ENCODE measurements at regions not wholly inside any gene's neighbourhood (a gene's known extent, or its start where the extent isn't known, plus 50 kb on each side); places are given as distances from the start of the nearest gene placed in this dataset.
"Not testable (repeated sequence)": the region's sequence is repeated elsewhere in the genome, so short reads cannot be mapped to it uniquely, and the experiment has no call there.

DNA sequence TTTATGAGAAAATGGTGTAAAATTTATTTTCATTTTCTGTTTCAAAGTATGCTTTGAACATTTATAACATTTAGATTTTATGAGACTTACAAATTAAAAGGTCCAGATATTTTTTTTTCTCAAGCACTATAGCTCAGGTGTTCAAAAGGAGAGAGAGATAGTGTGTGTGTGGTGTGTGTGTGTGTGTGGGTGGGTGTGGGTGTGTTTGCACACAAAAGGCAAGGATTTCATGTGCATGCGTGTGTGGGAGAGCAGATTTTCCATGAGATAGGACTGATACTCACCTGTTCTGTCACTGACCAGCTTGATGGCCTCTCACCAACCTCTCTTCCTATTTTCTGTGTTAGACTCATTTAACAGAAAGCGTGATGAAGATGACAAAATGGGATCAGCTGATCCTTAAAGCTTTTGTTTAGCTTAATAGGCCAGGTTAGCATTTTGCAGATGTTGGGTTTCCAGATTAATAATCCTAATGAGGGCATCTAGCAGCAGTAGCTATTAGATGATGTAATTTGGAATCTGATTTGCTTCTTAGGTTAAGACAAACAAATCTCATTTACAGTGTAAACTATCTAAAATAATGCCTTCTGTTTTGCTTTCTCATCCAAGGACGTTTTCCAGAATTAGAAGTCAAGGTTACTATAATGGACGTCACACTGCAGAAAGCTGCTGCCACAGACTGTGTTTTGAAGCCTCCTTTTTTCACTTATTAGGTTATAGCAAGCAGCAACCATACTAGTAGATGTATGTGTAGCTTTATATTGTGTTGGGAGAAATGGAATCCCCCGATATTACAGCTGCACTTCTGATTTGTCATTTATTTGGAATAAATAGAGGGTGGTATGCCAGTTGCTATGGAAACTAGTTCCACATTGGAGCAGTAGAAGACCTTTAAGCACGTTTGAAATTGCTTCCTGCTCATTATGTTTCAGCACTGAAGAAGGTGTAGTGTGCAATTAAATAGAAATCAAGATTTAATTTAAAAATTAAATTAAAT lies 355.6 kb downstream of the TAF11L14 start:
- no peak overlapping the region for H3K4me3 ChIP-seq (ENCODE audit: low read length)
- H3K9me3 ChIP-seq (ENCODE audit: insufficient read depth, low read depth, low read length): no peaks in the 10 kb centered on the region
- H3K36me3 ChIP-seq (ENCODE audit: insufficient read depth, low read depth, low read length): no peaks in the 10 kb centered on the region

GRCh38 chr5:17991775-17992174 lies 357.5 kb downstream of the TAF11L14 start:
- no peak overlapping the region for H3K27ac ChIP-seq (ENCODE audit: low read length)
- H3K9ac ChIP-seq (ENCODE audit: low read depth, low read length): no peak overlapping the region
- peaks cover 4% of the 10 kb centered on the region; the same call in 1 of the 2 replicates for H3K4me1 ChIP-seq (ENCODE audit: insufficient read depth, low read length)

More for the DNA sequence above, 355.6 kb downstream of the TAF11L14 start:
- H3K27ac ChIP-seq (ENCODE audit: low read length): no peak overlapping the region
- H3K9ac ChIP-seq (ENCODE audit: low read depth, low read length): no peak overlapping the region
- no peaks in the 10 kb centered on the region for H3K27me3 ChIP-seq (ENCODE audit: insufficient read depth, low read length)
- H3K4me1 ChIP-seq (ENCODE audit: insufficient read depth, low read length): peaks cover 4% of the 10 kb centered on the region; the same call in 1 of the 2 replicates

GRCh38 chr5:17992291-17992690 lies 358.0 kb downstream of the TAF11L14 start:
- no peak overlapping the region for H3K27ac ChIP-seq (ENCODE audit: low read length)
- H3K9me3 ChIP-seq (ENCODE audit: insufficient read depth, low read depth, low read length): no peaks in the 10 kb centered on the region
- H3K27me3 ChIP-seq (ENCODE audit: insufficient read depth, low read length): no peaks in the 10 kb centered on the region
- H3K4me3 ChIP-seq (ENCODE audit: low read length): no peak overlapping the region
- peaks cover 4% of the 10 kb centered on the region; the same call in 1 of the 2 replicates for H3K4me1 ChIP-seq (ENCODE audit: insufficient read depth, low read length)
- no peaks in the 10 kb centered on the region for H3K36me3 ChIP-seq (ENCODE audit: insufficient read depth, low read depth, low read length)
- H3K9ac ChIP-seq (ENCODE audit: low read depth, low read length): no peak overlapping the region

More at GRCh38 chr5:17991775-17992174, 357.5 kb downstream of the TAF11L14 start:
- no peaks in the 10 kb centered on the region for H3K27me3 ChIP-seq (ENCODE audit: insufficient read depth, low read length)
- no peaks in the 10 kb centered on the region for H3K9me3 ChIP-seq (ENCODE audit: insufficient read depth, low read depth, low read length)
- no peaks in the 10 kb centered on the region for H3K36me3 ChIP-seq (ENCODE audit: insufficient read depth, low read depth, low read length)
- H3K4me3 ChIP-seq (ENCODE audit: low read length): no peak overlapping the region

- H3K4me1 ChIP-seq (ENCODE audit: insufficient read depth, low read length): peaks cover 4% of the 10 kb centered on the region; the same call in 1 of the 2 replicates
- no peak overlapping the region for H3K4me3 ChIP-seq (ENCODE audit: low read length)
- H3K27ac ChIP-seq (ENCODE audit: low read length): no peak overlapping the region
- no peaks in the 10 kb centered on the region for H3K9me3 ChIP-seq (ENCODE audit: insufficient read depth, low read depth, low read length)
- no peaks in the 10 kb centered on the region for H3K36me3 ChIP-seq (ENCODE audit: insufficient read depth, low read depth, low read length)
- no peaks in the 10 kb centered on the region for H3K27me3 ChIP-seq (ENCODE audit: insufficient read depth, low read length)
- H3K9ac ChIP-seq (ENCODE audit: low read depth, low read length): no peak overlapping the region
Measured at GRCh38 chr5:17995997-17996396, 361.7 kb downstream of the TAF11L14 start.

- H3K9ac ChIP-seq (ENCODE audit: low read depth, low read length): no peak overlapping the region
- no peak overlapping the region for H3K27ac ChIP-seq (ENCODE audit: low read length)
- no peaks in the 10 kb centered on the region; the same call in 1 of the 2 replicates for H3K9me3 ChIP-seq (ENCODE audit: insufficient read depth, low read depth, low read length)
- H3K27me3 ChIP-seq (ENCODE audit: insufficient read depth, low read length): no peaks in the 10 kb centered on the region
- H3K4me1 ChIP-seq (ENCODE audit: insufficient read depth, low read length): no peaks in the 10 kb centered on the region
- no peaks in the 10 kb centered on the region for H3K36me3 ChIP-seq (ENCODE audit: insufficient read depth, low read depth, low read length)
- H3K4me3 ChIP-seq (ENCODE audit: low read length): no peak overlapping the region
Measured at GRCh38 chr5:17999858-18000257, 365.6 kb downstream of the TAF11L14 start.

- no peaks in the 10 kb centered on the region for H3K36me3 ChIP-seq (ENCODE audit: insufficient read depth, low read depth, low read length)
- H3K9ac ChIP-seq (ENCODE audit: low read depth, low read length): no peak overlapping the region
- no peaks in the 10 kb centered on the region; the same call in 1 of the 2 replicates for H3K9me3 ChIP-seq (ENCODE audit: insufficient read depth, low read depth, low read length)
- H3K27me3 ChIP-seq (ENCODE audit: insufficient read depth, low read length): no peaks in the 10 kb centered on the region
- no peak overlapping the region for H3K4me3 ChIP-seq (ENCODE audit: low read length)
- H3K27ac ChIP-seq (ENCODE audit: low read length): no peak overlapping the region
- H3K4me1 ChIP-seq (ENCODE audit: insufficient read depth, low read length): no peaks in the 10 kb centered on the region
Measured at GRCh38 chr5:18000744-18001143, 366.5 kb downstream of the TAF11L14 start.

DNA sequence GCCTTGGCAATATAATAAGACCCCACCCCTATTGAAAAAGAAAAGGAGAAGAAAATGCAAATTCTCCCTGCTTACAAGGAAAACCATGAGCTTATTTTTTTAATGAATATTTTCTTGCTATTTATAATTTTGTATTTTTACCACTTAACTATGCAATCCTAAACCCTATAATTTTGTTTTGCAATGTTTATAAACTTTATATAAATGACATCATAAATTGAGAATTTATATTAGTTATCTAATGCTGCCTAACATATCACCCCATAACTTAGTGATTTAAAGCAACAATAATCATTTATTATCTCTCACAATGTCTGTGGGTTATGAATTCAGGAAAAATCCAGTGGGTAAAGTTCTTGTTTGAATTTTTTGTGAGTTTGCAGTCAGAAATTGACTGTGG lies 369.1 kb downstream of the TAF11L14 start:
- Histone ChIP-seq H3K9ac (ENCODE audit: low read depth, low read length) (no peak overlapping the region), H3K27me3 (ENCODE audit: insufficient read depth, low read length) (no peaks in the 10 kb centered on the region), H3K4me1 (ENCODE audit: insufficient read depth, low read length) (no peaks in the 10 kb centered on the region), H3K27ac (ENCODE audit: low read length) (no peak overlapping the region), H3K36me3 (ENCODE audit: insufficient read depth, low read depth, low read length) (no peaks in the 10 kb centered on the region), H3K4me3 (ENCODE audit: low read length) (no peak overlapping the region), H3K9me3 (ENCODE audit: insufficient read depth, low read depth, low read length) (no peaks in the 10 kb centered on the region; the same call in 1 of the 2 replicates)

DNA sequence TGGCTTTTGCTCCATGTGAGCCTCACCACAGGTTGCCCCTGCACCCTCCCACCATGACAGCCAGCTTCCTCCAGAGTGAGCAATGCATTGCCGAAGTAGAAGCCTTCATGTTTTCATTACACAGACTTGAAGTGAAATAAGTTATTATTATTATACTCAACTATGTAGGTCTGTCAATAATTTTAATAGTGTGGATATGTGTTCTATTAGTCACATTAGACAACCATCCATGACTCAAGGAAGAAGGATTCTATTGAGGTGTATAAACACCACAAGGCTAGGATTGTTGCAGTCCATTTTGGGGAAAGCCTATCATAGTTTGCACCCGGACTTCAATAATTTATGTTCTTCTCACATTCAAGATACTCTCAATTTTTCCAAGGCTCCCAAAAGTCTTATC lies 369.5 kb downstream of the TAF11L14 start:
- Histone ChIP-seq H3K9me3 (ENCODE audit: insufficient read depth, low read depth, low read length) (no peaks in the 10 kb centered on the region; the same call in 1 of the 2 replicates), H3K36me3 (ENCODE audit: insufficient read depth, low read depth, low read length) (no peaks in the 10 kb centered on the region), H3K27me3 (ENCODE audit: insufficient read depth, low read length) (no peaks in the 10 kb centered on the region), H3K9ac (ENCODE audit: low read depth, low read length) (no peak overlapping the region), H3K27ac (ENCODE audit: low read length) (no peak overlapping the region), H3K4me3 (ENCODE audit: low read length) (no peak overlapping the region), H3K4me1 (ENCODE audit: insufficient read depth, low read length) (no peaks in the 10 kb centered on the region)

DNA sequence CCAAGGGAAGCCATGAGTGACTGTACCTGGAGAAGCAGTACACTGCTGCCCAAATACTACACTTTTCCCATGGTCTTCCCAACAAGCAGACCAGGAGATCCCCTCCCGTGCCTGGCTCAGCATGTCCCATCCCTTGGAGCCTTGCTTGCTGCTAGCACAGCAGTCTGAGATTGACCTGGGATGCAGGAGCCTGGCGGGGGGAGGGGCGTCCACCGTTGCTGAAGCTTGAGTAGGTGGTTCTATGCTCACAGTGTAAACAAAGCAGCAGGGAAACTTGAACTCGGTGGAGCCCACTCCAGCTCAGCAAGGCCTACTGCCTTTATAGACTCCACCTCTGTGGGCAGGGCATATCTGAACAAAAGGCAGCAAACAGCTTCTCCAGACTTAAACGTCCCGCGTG lies 372.0 kb downstream of the TAF11L14 start:
- H3K9me3 ChIP-seq (ENCODE audit: insufficient read depth, low read depth, low read length); H3K27me3 ChIP-seq (ENCODE audit: insufficient read depth, low read length); H3K9ac ChIP-seq (ENCODE audit: low read depth, low read length); H3K36me3 ChIP-seq (ENCODE audit: insufficient read depth, low read depth, low read length); H3K4me1 ChIP-seq (ENCODE audit: insufficient read depth, low read length); H3K4me3 ChIP-seq (ENCODE audit: low read length); H3K27ac ChIP-seq (ENCODE audit: low read length): not testable (repeated sequence)

DNA sequence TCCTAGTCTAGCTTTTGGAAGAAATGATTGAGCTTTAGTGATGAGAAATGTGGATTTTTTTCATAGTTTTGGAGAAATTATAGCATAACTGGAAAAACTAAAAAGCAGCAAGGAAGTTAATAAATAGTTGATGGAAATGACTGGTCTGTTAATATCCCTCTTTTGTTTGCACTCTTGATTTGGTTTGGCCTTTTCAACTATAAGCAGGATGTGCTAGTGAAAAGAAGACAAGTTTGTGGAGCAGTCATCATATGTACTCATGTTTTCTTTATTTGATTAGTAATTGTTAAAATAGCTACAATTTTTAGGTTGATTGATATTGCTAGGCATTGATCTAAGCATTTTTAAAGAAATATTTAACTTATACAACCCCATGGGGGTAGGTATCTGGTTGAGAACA lies 374.7 kb downstream of the TAF11L14 start:
- H3K36me3 ChIP-seq (ENCODE audit: insufficient read depth, low read depth, low read length): no peaks in the 10 kb centered on the region
- H3K4me1 ChIP-seq (ENCODE audit: insufficient read depth, low read length): no peaks in the 10 kb centered on the region
- no peaks in the 10 kb centered on the region; the same call in 1 of the 2 replicates for H3K9me3 ChIP-seq (ENCODE audit: insufficient read depth, low read depth, low read length)
- no peak overlapping the region for H3K9ac ChIP-seq (ENCODE audit: low read depth, low read length)
- no peaks in the 10 kb centered on the region for H3K27me3 ChIP-seq (ENCODE audit: insufficient read depth, low read length)
- H3K4me3 ChIP-seq (ENCODE audit: low read length): no peak overlapping the region
- H3K27ac ChIP-seq (ENCODE audit: low read length): no peak overlapping the region

GRCh38 chr5:18010053-18010452 lies 375.8 kb downstream of the TAF11L14 start:
- Histone ChIP-seq H3K9ac (ENCODE audit: low read depth, low read length) (no peak overlapping the region), H3K9me3 (ENCODE audit: insufficient read depth, low read depth, low read length) (no peaks in the 10 kb centered on the region), H3K4me1 (ENCODE audit: insufficient read depth, low read length) (no peaks in the 10 kb centered on the region)

GRCh38 chr5:18018472-18018871 lies 384.2 kb downstream of the TAF11L14 start:
- Histone ChIP-seq H3K9me3 (ENCODE audit: insufficient read depth, low read depth, low read length) (no peaks in the 10 kb centered on the region), H3K9ac (ENCODE audit: low read depth, low read length) (no peak overlapping the region), H3K36me3 (ENCODE audit: insufficient read depth, low read depth, low read length) (no peaks in the 10 kb centered on the region), H3K4me1 (ENCODE audit: insufficient read depth, low read length) (no peaks in the 10 kb centered on the region), H3K27me3 (ENCODE audit: insufficient read depth, low read length) (no peaks in the 10 kb centered on the region), H3K4me3 (ENCODE audit: low read length) (no peak overlapping the region), H3K27ac (ENCODE audit: low read length) (no peak overlapping the region)

More at GRCh38 chr5:18010053-18010452, 375.8 kb downstream of the TAF11L14 start:
- Histone ChIP-seq H3K4me3 (ENCODE audit: low read length) (no peak overlapping the region), H3K36me3 (ENCODE audit: insufficient read depth, low read depth, low read length) (no peaks in the 10 kb centered on the region), H3K27ac (ENCODE audit: low read length) (no peak overlapping the region), H3K27me3 (ENCODE audit: insufficient read depth, low read length) (no peaks in the 10 kb centered on the region)

Measured in iPS-20b (cell line).